SU-DHL-6 (cell line): ENCODE measurements at regions not wholly inside any gene's neighbourhood (a gene's known extent, or its start where the extent isn't known, plus 50 kb on each side); places are given as distances from the start of the nearest gene placed in this dataset.

Experiments
- CTCF ChIP-seq: fragments of 200-600 bp; sonication (generic); IDR thresholded peaks from one replicate; pipeline ENCODE4 v1.5.1; 2017; ENCODE audit warnings: antibody characterized with exemption, mild to moderate bottlenecking, low read length, moderate library complexity; ENCODE audit not compliant: insufficient read depth, poor library complexity, severe bottlenecking
- EZH2phosphoT487 ChIP-seq: fragments of 200-600 bp; sonication (generic), shearing (Covaris generic); conservative IDR thresholded peaks from 2 replicates; pipeline ENCODE4 v1.6.1; 2018; ENCODE audit warnings: mild to moderate bottlenecking, antibody characterized with exemption, low read length, moderate library complexity, mixed read lengths

GRCh38 chr11:134543241-134543640 is 131.2 kb upstream of the B3GAT1 start:
- no peak for TF ChIP-seq EZH2phosphoT487
- TF ChIP-seq CTCF: no peak
